H1 (cell line): ENCODE measurements at regions not wholly inside any gene's neighbourhood (a gene's known extent, or its start where the extent isn't known, plus 50 kb on each side); places are given as distances from the start of the nearest gene placed in this dataset.

Experiments
- CTCF ChIA-PET: fragments of 300-600 bp; sonication (Branson Sonifier 250); formaldehyde crosslinking; loops from one replicate; lab custom pipeline; 2021; ENCODE audit not compliant: partially characterized antibody; lab: Charles Lee
- POLR2A ChIA-PET: fragments of 300-600 bp; sonication (Branson Sonifier 250); formaldehyde crosslinking; loops from one replicate; lab custom pipeline; 2021; ENCODE audit warnings: inconsistent platforms; ENCODE audit not compliant: partially characterized antibody; lab: Charles Lee
- DNase-seq, 2 experiments: peaks; one replicate each; pipeline versions ENCODE4 v3.0.0 to v3.0.0-alpha.2; 2010 to 2022; ENCODE audit warnings: low spot score in 2 of 2, low read depth in 1 of 2, mixed read lengths in 1 of 2
- FAIRE-seq: peaks from 2 replicates; lab custom pipeline; 2011; peaks lifted over from hg19 to GRCh38; lab: Jason Lieb, UNC
- H2AFZ ChIP-seq: 2 replicates; pipeline ENCODE4 v1.8.1; 2012; ENCODE audit warnings: low read length, inconsistent platforms
- H2AK5ac ChIP-seq: 2 replicates; pipeline ENCODE4 v1.6.1; 2013; ENCODE audit warnings: low read depth, low read length
- H2BK120ac ChIP-seq: replicated peaks from 2 replicates; pipeline ENCODE3; 2013; ENCODE audit warnings: low read depth, low read length, inconsistent platforms
- H2BK12ac ChIP-seq: 2 replicates; pipeline ENCODE4 v1.6.1; 2013; ENCODE audit warnings: low read depth, low read length
- H2BK15ac ChIP-seq: 2 replicates; pipeline ENCODE4 v1.6.1; 2013; ENCODE audit warnings: low read length
- H2BK20ac ChIP-seq: 2 replicates; pipeline ENCODE4 v1.6.1; 2013; ENCODE audit warnings: low read length
- H2BK5ac ChIP-seq: 2 replicates; pipeline ENCODE4 v1.6.1; 2013; ENCODE audit warnings: low read depth, low read length
- H3K14ac ChIP-seq: 2 replicates; pipeline ENCODE4 v1.6.1; 2013; ENCODE audit warnings: inconsistent platforms; ENCODE audit not compliant: insufficient read length
- H3K18ac ChIP-seq: 2 replicates; pipeline ENCODE4 v1.6.1; 2013; ENCODE audit warnings: low read length; ENCODE audit errors: extremely low read depth
- H3K23ac ChIP-seq: 2 replicates; pipeline ENCODE4 v1.6.1; 2013; ENCODE audit warnings: inconsistent platforms; ENCODE audit not compliant: insufficient read length
- H3K23me2 ChIP-seq: 2 replicates; pipeline ENCODE4 v1.6.1; 2013; ENCODE audit warnings: low read depth, low read length
- H3K27ac ChIP-seq: 2 replicates; pipeline ENCODE4 v1.6.1; 2011; ENCODE audit warnings: low read depth, low read length, inconsistent platforms
- H3K27me3 ChIP-seq, 4 experiments: replicated peaks in 1 of 4; 1 replicate in 1 of 4; 2 replicates in 3 of 4; pipeline versions ENCODE4 v1.6.1 to v1.8.1; 2011 to 2013; ENCODE audit warnings: low read length in 3 of 4, mild to moderate bottlenecking in 3 of 4, inconsistent platforms in 2 of 4, mixed read lengths in 2 of 4, moderate library complexity in 1 of 4; ENCODE audit not compliant: control insufficient read depth in 3 of 4, insufficient read depth in 3 of 4; ENCODE audit errors: extremely low read depth in 1 of 4
- H3K36me3 ChIP-seq, 4 experiments: 2 replicates each; pipeline versions ENCODE4 v1.6.1 to v1.8.1; 2011 to 2013; ENCODE audit warnings: mild to moderate bottlenecking in 4 of 4, low read length in 3 of 4, moderate library complexity in 2 of 4, control low read depth in 1 of 4, inconsistent platforms in 1 of 4; ENCODE audit not compliant: insufficient read depth in 4 of 4, control insufficient read depth in 2 of 4
- H3K4ac ChIP-seq: replicated peaks from 2 replicates; pipeline ENCODE3; 2013; ENCODE audit warnings: low read length, low read depth, mixed read lengths, inconsistent platforms; ENCODE audit not compliant: insufficient read length
- H3K4me1 ChIP-seq, 4 experiments: replicated peaks in 1 of 4; 1 replicate in 1 of 4; 2 replicates in 3 of 4; pipeline versions ENCODE4 v1.6.1 to v1.8.1; 2011 to 2013; ENCODE audit warnings: low read length in 3 of 4, inconsistent platforms in 2 of 4, mixed read lengths in 1 of 4; ENCODE audit not compliant: insufficient read depth in 4 of 4, control insufficient read depth in 3 of 4
- H3K4me2 ChIP-seq, 2 experiments: 2 replicates each; pipeline versions ENCODE4 v1.6.1 to v1.8.1; 2011 to 2013; ENCODE audit warnings: low read depth in 2 of 2, low read length in 2 of 2, control low read depth in 1 of 2, inconsistent platforms in 1 of 2, mild to moderate bottlenecking in 1 of 2; ENCODE audit not compliant: insufficient read depth in 1 of 2
- H3K4me3 ChIP-seq, 4 experiments: fragments of 200-600, 300-600 bp in 1 of 4; sonication (generic), shearing (Covaris generic), sonication (Bioruptor Twin) in 1 of 4; 2 replicates each; pipeline versions ENCODE4 v1.5.1 to v1.8.1; 2011 to 2016; ENCODE audit warnings: low read length in 4 of 4, low read depth in 3 of 4, control low read depth in 2 of 4, inconsistent platforms in 2 of 4, mild to moderate bottlenecking in 2 of 4, mixed read lengths in 1 of 4, moderate library complexity in 1 of 4; ENCODE audit not compliant: insufficient read depth in 2 of 4; ENCODE audit errors: extremely low read depth in 1 of 4
- H3K56ac ChIP-seq: replicated peaks from 2 replicates; pipeline ENCODE3; 2013; ENCODE audit warnings: low read depth, mild to moderate bottlenecking, mixed read lengths, low read length, inconsistent platforms; ENCODE audit not compliant: insufficient read length
- H3K79me1 ChIP-seq: 2 replicates; pipeline ENCODE4 v1.6.1; 2013; ENCODE audit warnings: low read depth, low read length, control low read depth
- H3K79me2 ChIP-seq, 2 experiments: 2 replicates each; pipeline versions ENCODE4 v1.6.1 to v1.8.1; 2012 to 2013; ENCODE audit warnings: low read length in 2 of 2, mild to moderate bottlenecking in 2 of 2, inconsistent platforms in 1 of 2; ENCODE audit not compliant: insufficient read depth in 2 of 2, control insufficient read depth in 1 of 2
- H3K9ac ChIP-seq, 4 experiments: replicated peaks in 1 of 4; 1 replicate in 1 of 4; 2 replicates in 3 of 4; pipeline versions ENCODE4 v1.6.1 to v1.8.1; 2011 to 2013; ENCODE audit warnings: low read depth in 3 of 4, low read length in 3 of 4, control low read depth in 2 of 4, mild to moderate bottlenecking in 2 of 4, moderate library complexity in 2 of 4, inconsistent platforms in 1 of 4; ENCODE audit errors: extremely low read depth in 1 of 4
- H3K9me3 ChIP-seq, 2 experiments: 2 replicates each; pipeline versions ENCODE4 v1.6.1 to v1.8.1; 2012 to 2013; ENCODE audit warnings: mild to moderate bottlenecking in 2 of 2, moderate library complexity in 2 of 2, control low read depth in 1 of 2, inconsistent platforms in 1 of 2, low read depth in 1 of 2, low read length in 1 of 2, mixed read lengths in 1 of 2; ENCODE audit not compliant: insufficient read depth in 2 of 2
- H4K20me1 ChIP-seq, 2 experiments: replicated peaks in 1 of 2; 2 replicates each; pipeline versions ENCODE3 to v1.8.1; 2011 to 2013; ENCODE audit warnings: inconsistent platforms in 2 of 2, low read length in 2 of 2, mild to moderate bottlenecking in 1 of 2; ENCODE audit not compliant: insufficient read depth in 2 of 2, control insufficient read depth in 1 of 2
- H4K5ac ChIP-seq: 2 replicates; pipeline ENCODE4 v1.6.1; 2013; ENCODE audit warnings: low read length, low read depth, mixed read lengths, inconsistent platforms; ENCODE audit not compliant: insufficient read length
- H4K8ac ChIP-seq: 2 replicates; pipeline ENCODE4 v1.8.0; 2013; ENCODE audit warnings: mild to moderate bottlenecking, moderate library complexity, low read length, inconsistent platforms; ENCODE audit not compliant: insufficient read depth; ENCODE audit errors: extremely low read depth
- H4K91ac ChIP-seq: replicated peaks from 2 replicates; pipeline ENCODE3; 2013; ENCODE audit warnings: low read length, mixed read lengths, inconsistent platforms; ENCODE audit not compliant: insufficient read length
- CREB1 ChIP-seq: IDR thresholded peaks from 2 replicates; pipeline ENCODE4 v1.6.1; 2012; ENCODE audit warnings: inconsistent platforms
- CTCF ChIP-seq, 3 experiments: IDR thresholded peaks; 1 replicate in 2 of 3; 2 replicates in 1 of 3; pipeline versions ENCODE4 v1.5.1 to v1.6.1; 2011; ENCODE audit warnings: low read length in 3 of 3, mild to moderate bottlenecking in 3 of 3, inconsistent platforms in 2 of 3, low read depth in 1 of 3, moderate library complexity in 1 of 3; ENCODE audit not compliant: insufficient read depth in 1 of 3; ENCODE audit errors: control extremely low read depth in 1 of 3
- EGR1 ChIP-seq: IDR thresholded peaks from 2 replicates; pipeline ENCODE4 v1.6.1; 2011; ENCODE audit warnings: low read depth, low read length, borderline replicate concordance
- MAFK ChIP-seq: IDR thresholded peaks from 2 replicates; pipeline ENCODE4 v1.6.1; 2012; ENCODE audit warnings: low read depth, mild to moderate bottlenecking, improper control_type of control experiment, low read length
- POLR2A ChIP-seq, 2 experiments: IDR thresholded peaks; 1 replicate in 1 of 2; 2 replicates in 1 of 2; pipeline ENCODE4 v1.6.1; 2011; ENCODE audit warnings: low read depth in 2 of 2, low read length in 2 of 2, mild to moderate bottlenecking in 2 of 2; ENCODE audit errors: control extremely low read depth in 1 of 2
- SIX5 ChIP-seq: IDR thresholded peaks from 2 replicates; pipeline ENCODE4 v1.6.1; 2011; ENCODE audit warnings: mild to moderate bottlenecking, low read depth, low read length
- SP2 ChIP-seq: IDR thresholded peaks from 2 replicates; pipeline ENCODE4 v1.6.1; 2012; ENCODE audit warnings: mild to moderate bottlenecking, low read length, inconsistent platforms
- WGBS, 2 experiments: shearing (Covaris generic) in 1 of 2; methylation state at CpG; one replicate each; pipeline versions ENCODE4 v1.1.6 to v1.1.7; 2013 to 2015; ENCODE audit warnings: low lambda C conversion rate in 2 of 2, mixed read lengths in 2 of 2, inconsistent platforms in 1 of 2, low coverage in 1 of 2, missing lambda C conversion rate in 1 of 2; ENCODE audit not compliant: insufficient replicate concordance in 2 of 2, insufficient coverage in 1 of 2, insufficient read length in 1 of 2; ENCODE audit errors: extremely low coverage in 1 of 2, missing lambda C conversion rate in 1 of 2; 5-methylcytosine and 5-hydroxymethylcytosine counted together
- TF ChIP-seq, protein P1 (sequence below): IDR thresholded peaks from 2 replicates; pipeline ENCODE4 v1.6.1; 2012; ENCODE audit warnings: inconsistent platforms

DNA sequence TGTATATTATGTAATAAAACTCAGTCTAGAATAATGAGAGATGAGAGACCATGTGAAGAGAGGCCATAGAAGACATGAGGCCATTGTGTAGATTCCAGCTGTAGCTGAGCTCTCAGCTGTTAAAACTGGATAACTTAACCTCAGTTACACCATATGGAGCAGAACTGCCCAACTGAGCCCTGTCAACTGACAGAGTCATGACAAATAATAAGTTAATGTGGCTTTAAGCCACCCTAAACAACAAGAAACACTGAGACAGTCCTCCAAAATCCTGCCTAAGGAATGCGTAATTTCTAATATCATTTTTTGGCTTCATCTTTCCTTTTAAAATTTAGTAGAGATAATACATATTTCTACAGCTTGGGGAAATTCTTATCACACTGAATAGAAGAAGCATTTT is 580.0 kb upstream of the RGS18 start:
- no peak overlapping the region for H4K91ac ChIP-seq
- no peak overlapping the region for H4K5ac ChIP-seq
- H3K79me1 ChIP-seq: no peaks in the 10 kb centered on the region
- H3K23ac ChIP-seq: no peak overlapping the region
- H3K14ac ChIP-seq: no peak overlapping the region
- H4K20me1 ChIP-seq: no peaks in the 10 kb centered on the region
- no peak overlapping the region for H3K18ac ChIP-seq
- no peaks in the 10 kb centered on the region for H3K9me3 ChIP-seq
- H2BK5ac ChIP-seq: no peak overlapping the region
- H2BK120ac ChIP-seq: no peak overlapping the region
- no peak overlapping the region for H3K4ac ChIP-seq
- no peak overlapping the region for H2AK5ac ChIP-seq
- POLR2A ChIA-PET: no interaction called here
- no peaks in the 10 kb centered on the region for H3K27me3 ChIP-seq
- no peak for FAIRE-seq
- 100% methylated on average over 1 of the region's 1 CpG; no CpG with 5 or more reads in 1 of the 2 experiments for whole genome bisulfite sequencing, 2 experiments
- no peak for DNase-seq
- no peak overlapping the region for H3K4me2 ChIP-seq
- TF ChIP-seq CTCF (IDR thresholded peaks at IDR 0.05; ENCODE audit: control extremely low read depth in 1 of 3, insufficient read depth in 1 of 3, low read depth in 1 of 3, low read length in 3 of 3) (no peak), POLR2A (IDR thresholded peaks at IDR 0.05; ENCODE audit: control extremely low read depth in 1 of 2, low read depth in 2 of 2, low read length in 2 of 2) (no peak), SIX5 (no peak), EGR1 (no peak), SP2 (no peak), CREB1 (no peak), MAFK (no peak)
- TF ChIP-seq, protein P1, sequence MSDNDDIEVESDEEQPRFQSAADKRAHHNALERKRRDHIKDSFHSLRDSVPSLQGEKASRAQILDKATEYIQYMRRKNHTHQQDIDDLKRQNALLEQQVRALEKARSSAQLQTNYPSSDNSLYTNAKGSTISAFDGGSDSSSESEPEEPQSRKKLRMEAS: no peak
- TF ChIP-seq, all 59 proteins: peak for 0
- no peak overlapping the region for H4K8ac ChIP-seq
- CTCF ChIA-PET: no interaction called here
- H2AFZ ChIP-seq: no peak overlapping the region
- H2BK12ac ChIP-seq: no peak overlapping the region
- no peaks in the 10 kb centered on the region for H3K79me2 ChIP-seq
- H3K27ac ChIP-seq: no peak overlapping the region
- no peak overlapping the region for H2BK15ac ChIP-seq
- no peaks in the 10 kb centered on the region for H3K36me3 ChIP-seq
- no peak overlapping the region for H3K56ac ChIP-seq
- no peak overlapping the region for H2BK20ac ChIP-seq
- no peaks in the 10 kb centered on the region for H3K23me2 ChIP-seq
- no peaks in the 10 kb centered on the region for H3K4me1 ChIP-seq
- H3K4me3 ChIP-seq: no peak overlapping the region
- H3K9ac ChIP-seq: no peak overlapping the region
